Smooth muscle cell (in vitro differentiated cells): ENCODE measurements at regions not wholly inside any gene's neighbourhood (a gene's known extent, or its start where the extent isn't known, plus 50 kb on each side); places are given as distances from the start of the nearest gene placed in this dataset.

Experiments used
- DNase-seq: peaks from one replicate; lab custom pipeline; 2025; ENCODE audit not compliant: unreplicated experiment; lab: John Stamatoyannopoulos, UW
- H2AFZ ChIP-seq: fragments of 200-600 bp; sonication (generic); 2 replicates; pipeline ENCODE4 v1.6.0; 2016; ENCODE audit warnings: antibody characterized with exemption, low read depth, mild to moderate bottlenecking
- H3F3A ChIP-seq: fragments of 200-600 bp; sonication (generic); 2 replicates; pipeline ENCODE4 v1.6.0; 2017; ENCODE audit warnings: antibody characterized with exemption, low read depth
- H3K27ac ChIP-seq: fragments of 200-600 bp; sonication (generic); 2 replicates; pipeline ENCODE4 v1.5.1; 2016; ENCODE audit warnings: low read depth, mild to moderate bottlenecking
- H3K27me3 ChIP-seq: fragments of 200-600 bp; sonication (generic); 2 replicates; pipeline ENCODE4 v1.6.1; 2016; ENCODE audit warnings: low read depth, mild to moderate bottlenecking
- H3K36me3 ChIP-seq: fragments of 200-600 bp; sonication (generic); 2 replicates; pipeline ENCODE4 v1.5.1; 2016; ENCODE audit warnings: low read depth
- H3K4me1 ChIP-seq: fragments of 200-600 bp; sonication (generic); 2 replicates; pipeline ENCODE4 v1.5.1; 2016; ENCODE audit warnings: low read depth
- H3K4me2 ChIP-seq: fragments of 200-600 bp; sonication (generic); 2 replicates; pipeline ENCODE4 v1.6.0; 2016; ENCODE audit warnings: mild to moderate bottlenecking
- H3K4me3 ChIP-seq: fragments of 200-600 bp; sonication (generic); 2 replicates; pipeline ENCODE4 v1.5.1; 2016; ENCODE audit warnings: mild to moderate bottlenecking
- H3K79me2 ChIP-seq: fragments of 200-600 bp; sonication (generic); 2 replicates; pipeline ENCODE4 v1.6.0; 2016; ENCODE audit warnings: low read depth, mild to moderate bottlenecking
- H3K9ac ChIP-seq: fragments of 200-600 bp; sonication (generic); 2 replicates; pipeline ENCODE4 v1.6.0; 2016; ENCODE audit warnings: low read depth
- H3K9me3 ChIP-seq: fragments of 200-600 bp; sonication (generic); replicated peaks from 2 replicates; pipeline ENCODE4 v1.5.1; 2016; ENCODE audit warnings: low read depth
- H4K20me1 ChIP-seq: fragments of 200-600 bp; sonication (generic); 2 replicates; pipeline ENCODE4 v1.6.0; 2016; ENCODE audit warnings: low read depth
- CTCF ChIP-seq: fragments of 200-600 bp; sonication (generic); IDR thresholded peaks from 2 replicates; pipeline ENCODE4 v1.5.1; 2017; ENCODE audit warnings: borderline replicate concordance, mild to moderate bottlenecking, antibody characterized with exemption; ENCODE audit not compliant: insufficient read depth, poor library complexity, severe bottlenecking
- WGBS: methylation state at CpG from one replicate; pipeline ENCODE4 v1.1.7; 2016; ENCODE audit warnings: low lambda C conversion rate; 5-methylcytosine and 5-hydroxymethylcytosine counted together

GRCh38 chr3:80366808-80367548 is 599.2 kb upstream of the ROBO1 start:
- H3F3A ChIP-seq = no peaks in the 10 kb centered on the region
- no peak for DNase-seq
- no peak overlapping the region for H3K4me3 ChIP-seq
- H3K27ac ChIP-seq = no peak overlapping the region
- 83% methylated on average over 9 of the region's 9 CpGs for WGBS
- H3K27me3 ChIP-seq = no peaks in the 10 kb centered on the region
- no peaks in the 10 kb centered on the region for H4K20me1 ChIP-seq
- no peaks in the 10 kb centered on the region for H3K36me3 ChIP-seq
- H3K4me1 ChIP-seq = no peaks in the 10 kb centered on the region
- H3K79me2 ChIP-seq = no peaks in the 10 kb centered on the region
- no peak for TF ChIP-seq CTCF
- no peak overlapping the region for H2AFZ ChIP-seq
- no peaks in the 10 kb centered on the region for H3K9me3 ChIP-seq
- H3K9ac ChIP-seq = no peak overlapping the region
- no peak overlapping the region for H3K4me2 ChIP-seq

- H3K27ac ChIP-seq = no peak overlapping the region
- no peaks in the 10 kb centered on the region for H3K4me1 ChIP-seq
- H3F3A ChIP-seq = no peaks in the 10 kb centered on the region
- no peak overlapping the region for H3K9ac ChIP-seq
- H3K79me2 ChIP-seq = no peaks in the 10 kb centered on the region
- H3K4me2 ChIP-seq = no peak overlapping the region
- H3K4me3 ChIP-seq = no peak overlapping the region
- H2AFZ ChIP-seq = no peak overlapping the region
- no peak for DNase-seq
- H4K20me1 ChIP-seq = no peaks in the 10 kb centered on the region
- H3K27me3 ChIP-seq = no peaks in the 10 kb centered on the region
- no peak for TF ChIP-seq CTCF
- no peaks in the 10 kb centered on the region for H3K36me3 ChIP-seq
- no peaks in the 10 kb centered on the region for H3K9me3 ChIP-seq
These were observed 590.0 kb upstream of the ROBO1 start for GRCh38 chr3:80357761-80358160.

- no peak for TF ChIP-seq CTCF
- 76% methylated on average over 5 of the region's 5 CpGs for WGBS
- Histone ChIP-seq H3K9ac (no peak overlapping the region), H2AFZ (no peak overlapping the region), H4K20me1 (no peaks in the 10 kb centered on the region), H3K27ac (no peak overlapping the region), H3K36me3 (no peaks in the 10 kb centered on the region), H3K9me3 (no peaks in the 10 kb centered on the region), H3K79me2 (no peaks in the 10 kb centered on the region), H3K4me3 (no peak overlapping the region), H3F3A (no peaks in the 10 kb centered on the region), H3K4me2 (no peak overlapping the region), H3K27me3 (no peaks in the 10 kb centered on the region), H3K4me1 (no peaks in the 10 kb centered on the region)
- DNase-seq = no peak
These were observed 587.3 kb upstream of the ROBO1 start for GRCh38 chr3:80355144-80355543.

GRCh38 chr3:80351201-80351600 is 583.4 kb upstream of the ROBO1 start:
- no peaks in the 10 kb centered on the region for H3K9me3 ChIP-seq
- no peak for DNase-seq
- 92% methylated on average over 2 of the region's 2 CpGs for WGBS
- no peaks in the 10 kb centered on the region for H3K27me3 ChIP-seq
- no peaks in the 10 kb centered on the region for H4K20me1 ChIP-seq
- no peak overlapping the region for H3K4me2 ChIP-seq
- no peak overlapping the region for H3K9ac ChIP-seq
- no peak overlapping the region for H3K27ac ChIP-seq
- no peak overlapping the region for H2AFZ ChIP-seq
- no peaks in the 10 kb centered on the region for H3F3A ChIP-seq
- no peaks in the 10 kb centered on the region for H3K4me1 ChIP-seq
- H3K4me3 ChIP-seq = no peak overlapping the region
- no peak for TF ChIP-seq CTCF
- H3K79me2 ChIP-seq = no peaks in the 10 kb centered on the region
- H3K36me3 ChIP-seq = no peaks in the 10 kb centered on the region
